HAP-1 (cell line): ENCODE measurements at regions not wholly inside any gene's neighbourhood (a gene's known extent, or its start where the extent isn't known, plus 50 kb on each side); places are given as distances from the start of the nearest gene placed in this dataset.

Experiments used
- DNase-seq, 2 experiments: peaks; one replicate each; pipeline ENCODE4 v3.0.0-alpha.2; 2016 to 2020; ENCODE audit warnings: low spot score in 2 of 2
- H3K27me3 ChIP-seq: fragments of 250-450 bp; sonication (Bioruptor Pico); 2 replicates; pipeline ENCODE4 v1.5.1; 2020; ENCODE audit warnings: low read depth, mild to moderate bottlenecking, moderate library complexity
- H3K36me3 ChIP-seq: fragments of 250-450 bp; sonication (Bioruptor Pico); replicated peaks from 2 replicates; pipeline ENCODE4 v1.5.1; 2020; ENCODE audit warnings: mild to moderate bottlenecking
- H3K4me1 ChIP-seq: fragments of 250-450 bp; sonication (Bioruptor Pico); 2 replicates; pipeline ENCODE4 v1.5.1; 2020; ENCODE audit warnings: mild to moderate bottlenecking
- H3K4me3 ChIP-seq: fragments of 250-450 bp; sonication (Bioruptor Pico); 2 replicates; pipeline ENCODE4 v1.5.1; 2020; ENCODE audit warnings: mild to moderate bottlenecking, moderate library complexity
- H3K9me3 ChIP-seq: fragments of 250-450 bp; sonication (Bioruptor Pico); 2 replicates; pipeline ENCODE4 v1.5.1; 2020; ENCODE audit warnings: mild to moderate bottlenecking, moderate library complexity
- in situ Hi-C: fragments of 300-500 bp; cut with MboI; formaldehyde crosslinking; loops from 3 replicates; pipeline ENCODE4 v1.14.3; 2020; ENCODE audit warnings: low sequenced_read_pairs, inconsistent platforms, mixed read lengths

- no peaks in the 10 kb centered on the region for H3K27me3 ChIP-seq
- in situ Hi-C loops, result no loop called here
- no peaks in the 10 kb centered on the region for H3K9me3 ChIP-seq
- H3K4me3 ChIP-seq, result no peak overlapping the region
- DNase-seq, result no peak
- peaks cover 19% of the 10 kb centered on the region for H3K4me1 ChIP-seq
- no peaks in the 10 kb centered on the region for H3K36me3 ChIP-seq
These were observed 344.4 kb downstream of the SEC23A start for GRCh38 chr14:38758661-38759060.

- no peaks in the 10 kb centered on the region for H3K36me3 ChIP-seq
- in situ Hi-C loops, result no loop called here
- H3K4me3 ChIP-seq, result no peak overlapping the region
- H3K9me3 ChIP-seq, result no peaks in the 10 kb centered on the region
- no peak for DNase-seq
- H3K27me3 ChIP-seq, result no peaks in the 10 kb centered on the region
- no peaks in the 10 kb centered on the region for H3K4me1 ChIP-seq
These were observed 348.0 kb downstream of the SEC23A start for GRCh38 chr14:38755036-38755435.

DNA sequence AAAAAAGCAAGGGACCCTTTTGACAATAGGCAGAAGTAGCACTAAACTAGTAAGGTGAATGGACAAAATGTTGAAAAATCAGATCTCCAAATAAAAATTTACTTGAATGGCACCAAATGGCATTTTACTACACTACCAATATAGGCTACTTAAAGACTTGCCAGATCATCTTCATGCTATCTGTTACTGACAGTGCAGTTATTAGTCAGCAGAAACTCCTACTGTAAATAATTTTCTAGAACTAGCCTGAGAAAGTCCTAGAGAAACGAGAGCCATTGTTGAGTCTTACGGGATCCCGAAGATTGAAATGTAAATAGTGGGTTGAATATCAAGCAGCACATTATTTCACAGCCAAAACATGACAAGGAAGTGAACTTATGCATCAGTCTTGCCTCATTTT is 350.3 kb downstream of the SEC23A start:
- H3K4me1 ChIP-seq, result no peaks in the 10 kb centered on the region
- H3K36me3 ChIP-seq, result no peaks in the 10 kb centered on the region
- H3K9me3 ChIP-seq, result no peaks in the 10 kb centered on the region
- in situ Hi-C loops, result no loop called here
- DNase-seq, result no peak
- no peak overlapping the region for H3K4me3 ChIP-seq
- no peaks in the 10 kb centered on the region for H3K27me3 ChIP-seq

DNA sequence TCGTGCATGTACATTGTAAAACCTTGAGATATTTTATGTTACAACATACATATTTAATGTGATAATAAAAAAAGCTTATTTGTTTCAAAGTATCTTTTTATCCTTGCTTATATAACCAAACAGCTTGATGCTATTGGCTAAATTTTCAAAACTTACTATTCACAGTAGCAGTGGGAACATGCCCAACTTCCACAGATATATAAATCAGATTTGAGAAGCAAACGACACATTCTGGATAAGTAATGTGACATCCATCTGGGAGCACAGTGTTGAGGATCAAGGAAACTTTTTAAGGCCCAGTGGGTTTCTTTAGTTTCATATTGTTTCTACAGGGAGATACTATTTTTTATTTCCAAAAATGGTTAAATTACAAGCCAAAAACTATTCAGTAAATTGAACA is 350.7 kb downstream of the SEC23A start:
- no peaks in the 10 kb centered on the region for H3K36me3 ChIP-seq
- H3K27me3 ChIP-seq, result no peaks in the 10 kb centered on the region
- no peak for DNase-seq
- no peaks in the 10 kb centered on the region for H3K4me1 ChIP-seq
- H3K9me3 ChIP-seq, result no peaks in the 10 kb centered on the region
- in situ Hi-C loops, result no loop called here
- no peak overlapping the region for H3K4me3 ChIP-seq

DNA sequence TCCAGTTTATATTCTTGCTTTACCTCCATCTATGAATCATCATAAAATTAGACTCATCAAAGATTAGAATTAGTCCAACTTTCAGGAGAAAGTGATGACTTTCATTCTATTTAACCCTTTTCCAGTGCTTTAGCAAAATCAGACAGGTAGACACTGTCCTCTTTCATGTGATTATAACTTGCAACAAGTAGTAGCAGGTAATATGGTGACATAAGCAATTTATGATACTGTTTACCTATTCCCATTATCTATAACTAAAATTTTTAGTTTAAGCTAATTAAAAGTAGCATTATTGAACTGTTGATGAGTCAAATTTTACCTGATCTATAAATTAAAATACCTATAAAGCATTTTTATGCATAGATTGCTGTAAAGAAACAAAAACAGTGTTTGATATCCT is 351.6 kb downstream of the SEC23A start:
- no peaks in the 10 kb centered on the region for H3K9me3 ChIP-seq
- in situ Hi-C loops, result no loop called here
- no peaks in the 10 kb centered on the region for H3K4me1 ChIP-seq
- no peaks in the 10 kb centered on the region for H3K36me3 ChIP-seq
- DNase-seq, result no peak
- no peaks in the 10 kb centered on the region for H3K27me3 ChIP-seq
- H3K4me3 ChIP-seq, result no peak overlapping the region

DNA sequence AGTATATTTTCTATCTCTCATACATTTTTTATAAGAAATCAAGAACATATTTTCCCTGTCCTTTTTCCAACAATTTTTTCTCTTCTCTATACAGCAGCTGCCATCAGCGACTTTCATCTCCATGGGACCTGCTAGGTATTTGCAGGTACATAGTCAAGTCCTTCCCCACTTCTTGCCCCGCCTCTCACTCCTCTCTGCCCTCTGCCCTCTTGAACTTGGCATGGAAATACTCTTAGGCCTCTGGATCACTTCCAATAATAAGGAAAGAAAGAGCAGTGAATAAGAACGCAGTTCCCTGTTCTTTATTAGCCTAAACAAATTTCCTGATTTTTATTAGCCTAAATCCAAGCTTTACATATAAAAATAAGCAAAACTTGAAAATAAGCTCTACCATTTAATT is 353.1 kb downstream of the SEC23A start:
- no peaks in the 10 kb centered on the region for H3K4me1 ChIP-seq
- H3K36me3 ChIP-seq, result no peaks in the 10 kb centered on the region
- no peak overlapping the region for H3K4me3 ChIP-seq
- no peak for DNase-seq
- H3K9me3 ChIP-seq, result no peaks in the 10 kb centered on the region
- H3K27me3 ChIP-seq, result no peaks in the 10 kb centered on the region
- in situ Hi-C loops, result loop anchor here (25.0 kb wide), 1 partner anchor 262 kb away; no protein-coding TSS in a partner anchor

DNA sequence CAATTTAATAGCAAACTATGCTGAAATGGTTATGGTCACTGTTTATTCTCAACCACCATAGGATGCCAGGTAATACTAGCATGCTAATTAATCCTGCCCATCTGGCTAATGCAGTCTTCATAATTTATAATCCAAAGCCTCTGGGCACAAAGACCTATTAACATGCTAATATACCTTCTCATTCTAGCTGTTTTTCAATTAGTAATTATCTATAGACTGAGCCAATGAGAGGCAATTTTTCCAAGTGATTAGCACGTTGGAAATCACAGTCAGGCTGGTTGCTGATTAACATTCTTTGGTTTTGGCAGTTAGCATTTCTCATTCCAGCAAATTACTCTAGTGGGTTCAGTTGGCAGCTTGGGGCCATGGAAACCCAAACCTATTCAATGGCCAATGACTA is 357.2 kb downstream of the SEC23A start:
- Histone ChIP-seq H3K4me3 (no peak overlapping the region), H3K36me3 (no peaks in the 10 kb centered on the region), H3K27me3 (no peaks in the 10 kb centered on the region), H3K4me1 (no peaks in the 10 kb centered on the region), H3K9me3 (no peaks in the 10 kb centered on the region)
- in situ Hi-C loops, result loop anchor here (25.0 kb wide), 1 partner anchor 266 kb away; no protein-coding TSS in a partner anchor
- DNase-seq, result no peak

GRCh38 chr14:38743966-38744584 is 359.0 kb downstream of the SEC23A start:
- Histone ChIP-seq H3K27me3 (no peaks in the 10 kb centered on the region), H3K4me3 (no peak overlapping the region), H3K4me1 (no peaks in the 10 kb centered on the region), H3K36me3 (no peaks in the 10 kb centered on the region), H3K9me3 (no peaks in the 10 kb centered on the region)
- DNase-seq, result no peak
- in situ Hi-C loops, result loop anchor here (25.0 kb wide), 1 partner anchor 268 kb away; no protein-coding TSS in a partner anchor

- Histone ChIP-seq H3K4me1 (no peaks in the 10 kb centered on the region), H3K27me3 (no peaks in the 10 kb centered on the region), H3K9me3 (no peaks in the 10 kb centered on the region; the same call in 1 of the 2 replicates), H3K36me3 (no peaks in the 10 kb centered on the region), H3K4me3 (no peak overlapping the region)
- in situ Hi-C loops, result loop anchor here (25.0 kb wide), 1 partner anchor 274 kb away; no protein-coding TSS in a partner anchor
- DNase-seq, result no peak
These were observed 365.2 kb downstream of the SEC23A start for GRCh38 chr14:38737686-38738407.

- H3K27me3 ChIP-seq, result no peaks in the 10 kb centered on the region; the same call in 1 of the 2 replicates
- no peaks in the 10 kb centered on the region; the same call in 1 of the 2 replicates for H3K9me3 ChIP-seq
- in situ Hi-C loops, result loop anchor here (25.0 kb wide), 1 partner anchor 277 kb away; no protein-coding TSS in a partner anchor
- H3K36me3 ChIP-seq, result no peaks in the 10 kb centered on the region
- H3K4me1 ChIP-seq, result no peaks in the 10 kb centered on the region
- no peak overlapping the region for H3K4me3 ChIP-seq
- DNase-seq, result no peak
These were observed 368.0 kb downstream of the SEC23A start for GRCh38 chr14:38735005-38735404.

DNA sequence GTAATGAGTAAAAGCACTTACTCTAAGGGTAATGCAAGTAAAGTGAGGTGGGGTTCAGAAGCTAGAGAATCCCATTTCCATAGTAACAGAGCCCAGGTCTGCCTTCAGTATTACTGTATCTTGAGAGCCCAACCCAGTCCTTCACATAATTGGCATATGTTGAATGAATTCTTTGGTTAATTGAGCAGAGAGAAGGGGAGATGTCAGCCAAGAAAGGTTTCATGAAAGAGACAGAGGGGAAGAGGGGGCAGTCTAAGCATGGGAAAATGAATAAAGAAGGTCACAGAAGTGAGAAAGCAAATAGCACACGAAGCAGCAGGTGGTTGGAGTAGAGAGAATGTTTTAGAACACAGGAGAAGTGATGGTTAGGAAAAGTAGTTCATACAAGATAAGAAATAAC is 371.1 kb downstream of the SEC23A start:
- no peak for DNase-seq
- no peaks in the 10 kb centered on the region; the same call in 1 of the 2 replicates for H3K27me3 ChIP-seq
- no peaks in the 10 kb centered on the region for H3K36me3 ChIP-seq
- no peak overlapping the region for H3K4me3 ChIP-seq
- H3K9me3 ChIP-seq, result no peaks in the 10 kb centered on the region; the same call in 1 of the 2 replicates
- no peaks in the 10 kb centered on the region for H3K4me1 ChIP-seq
- in situ Hi-C loops, result loop anchor here (25.0 kb wide), 1 partner anchor 280 kb away; no protein-coding TSS in a partner anchor

GRCh38 chr14:38730420-38730819 is 372.6 kb downstream of the SEC23A start:
- no peaks in the 10 kb centered on the region for H3K36me3 ChIP-seq
- H3K4me3 ChIP-seq, result no peak overlapping the region
- in situ Hi-C loops, result loop anchor here (25.0 kb wide), 1 partner anchor 282 kb away; no protein-coding TSS in a partner anchor
- no peaks in the 10 kb centered on the region; the same call in 1 of the 2 replicates for H3K27me3 ChIP-seq
- no peak for DNase-seq
- H3K4me1 ChIP-seq, result no peaks in the 10 kb centered on the region
- no peaks in the 10 kb centered on the region; the same call in 1 of the 2 replicates for H3K9me3 ChIP-seq

DNA sequence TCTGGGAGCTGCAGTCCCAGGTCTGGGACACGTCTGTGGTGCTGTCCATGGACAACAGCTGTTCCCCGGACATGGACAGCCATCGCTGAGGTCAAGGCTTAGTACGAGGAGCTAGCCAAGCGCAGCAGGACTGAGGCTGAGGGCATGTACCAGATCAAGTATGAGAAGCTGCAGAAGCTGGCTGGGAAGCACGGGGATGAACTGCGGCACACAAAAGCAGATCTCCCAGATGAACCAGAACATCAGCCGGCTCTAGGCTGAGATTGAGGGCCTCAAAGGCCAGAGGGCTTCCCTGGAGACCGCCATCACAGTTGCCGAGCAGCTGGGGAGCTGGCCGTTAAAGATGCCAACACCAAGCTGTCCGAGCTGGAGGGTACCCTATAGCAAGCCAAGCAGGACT is 375.3 kb downstream of the SEC23A start:
- no peaks in the 10 kb centered on the region for H3K4me1 ChIP-seq
- in situ Hi-C loops, result loop anchor here (10.0 to 25.0 kb wide), 2 partner anchors 137 to 285 kb away; no protein-coding TSS in a partner anchor
- no peak for DNase-seq
- no peak overlapping the region for H3K4me3 ChIP-seq
- H3K36me3 ChIP-seq, result no peaks in the 10 kb centered on the region
- no peaks in the 10 kb centered on the region; the same call in 1 of the 2 replicates for H3K27me3 ChIP-seq
- no peaks in the 10 kb centered on the region for H3K9me3 ChIP-seq

- no peak for DNase-seq
- Histone ChIP-seq H3K36me3 (no peaks in the 10 kb centered on the region), H3K4me3 (no peak overlapping the region), H3K27me3 (no peaks in the 10 kb centered on the region), H3K9me3 (no peaks in the 10 kb centered on the region), H3K4me1 (no peaks in the 10 kb centered on the region)
- in situ Hi-C loops, result loop anchor here (10.0 to 25.0 kb wide), 2 partner anchors 140 to 288 kb away; no protein-coding TSS in a partner anchor
These were observed 378.4 kb downstream of the SEC23A start for GRCh38 chr14:38724621-38725020.
